ENCODE measurements at regions not wholly inside any gene's neighbourhood (a gene's known extent, or its start where the extent isn't known, plus 50 kb on each side); places are given as distances from the start of the nearest gene placed in this dataset.

GRCh38 chr3:6667354-6667753 is 193.6 kb upstream of the GRM7 start:
- Histone ChIP-seq H3K9ac (ENCODE audit: low read length) (no peak overlapping the region), H2AFZ (ENCODE audit: low read depth, low read length) (no peak overlapping the region), H3K36me3 (ENCODE audit: insufficient read depth, low read length) (no peaks in the 10 kb centered on the region), H3K4me3 (ENCODE audit: low read length) (no peak overlapping the region), H4K20me1 (ENCODE audit: insufficient read depth) (no peaks in the 10 kb centered on the region), H3K9me3 (ENCODE audit: low read length) (peaks cover 3% of the 10 kb centered on the region), H3K27ac (ENCODE audit: low read length) (no peak overlapping the region), H3K79me2 (replicated peaks; ENCODE audit: insufficient read depth, low read length) (no peaks in the 10 kb centered on the region), H3K4me2 (ENCODE audit: low read length) (no peak overlapping the region), H3K9me2 (ENCODE audit: insufficient read depth, low read length) (no peaks in the 10 kb centered on the region), H3F3A (ENCODE audit: insufficient read depth, low read length, poor library complexity, severe bottlenecking) (no peaks in the 10 kb centered on the region), H3K27me3 (ENCODE audit: insufficient read depth, low read depth, low read length) (no peaks in the 10 kb centered on the region)
- TF ChIP-seq MXI1 (conservative IDR thresholded peaks at IDR 0.05; ENCODE audit: poor library complexity, severe bottlenecking) (no peak), SMC3 (conservative IDR thresholded peaks at IDR 0.05; ENCODE audit: poor library complexity) (no peak), REST (IDR thresholded peaks at IDR 0.05; ENCODE audit: borderline replicate concordance) (no peak), EP300 (conservative IDR thresholded peaks at IDR 0.05; ENCODE audit: poor library complexity, severe bottlenecking) (no peak), RAD21 (conservative IDR thresholded peaks at IDR 0.05) (no peak), EZH2 (IDR thresholded peaks at IDR 0.05; ENCODE audit: borderline replicate concordance, insufficient read depth, low read length, poor library complexity, severe bottlenecking) (no peak), CTCF (IDR thresholded peaks at IDR 0.05; ENCODE audit: poor library complexity, severe bottlenecking) (no peak), TAF1 (IDR thresholded peaks at IDR 0.05; ENCODE audit: low read depth) (no peak), POLR2AphosphoS5 (IDR thresholded peaks at IDR 0.05) (no peak)

GRCh38 chr3:6671363-6671762 is 189.6 kb upstream of the GRM7 start:
- TF ChIP-seq EP300 (conservative IDR thresholded peaks at IDR 0.05; ENCODE audit: poor library complexity, severe bottlenecking) (no peak), CTCF (IDR thresholded peaks at IDR 0.05; ENCODE audit: poor library complexity, severe bottlenecking) (no peak), POLR2AphosphoS5 (IDR thresholded peaks at IDR 0.05) (no peak), MXI1 (conservative IDR thresholded peaks at IDR 0.05; ENCODE audit: poor library complexity, severe bottlenecking) (no peak), TAF1 (IDR thresholded peaks at IDR 0.05; ENCODE audit: low read depth) (no peak), EZH2 (IDR thresholded peaks at IDR 0.05; ENCODE audit: borderline replicate concordance, insufficient read depth, low read length, poor library complexity, severe bottlenecking) (no peak)
- Histone ChIP-seq H3K27ac (ENCODE audit: low read length) (no peak overlapping the region), H3K9me3 (ENCODE audit: low read length) (peaks cover 3% of the 10 kb centered on the region), H3K79me2 (replicated peaks; ENCODE audit: insufficient read depth, low read length) (no peaks in the 10 kb centered on the region), H3K4me3 (ENCODE audit: low read length) (no peak overlapping the region), H3K27me3 (ENCODE audit: insufficient read depth, low read depth, low read length) (no peaks in the 10 kb centered on the region), H4K20me1 (ENCODE audit: insufficient read depth) (no peaks in the 10 kb centered on the region), H3K9me2 (ENCODE audit: insufficient read depth, low read length) (no peaks in the 10 kb centered on the region), H2AFZ (ENCODE audit: low read depth, low read length) (no peak overlapping the region), H3K36me3 (ENCODE audit: insufficient read depth, low read length) (no peaks in the 10 kb centered on the region), H3K4me2 (ENCODE audit: low read length) (no peak overlapping the region), H3F3A (ENCODE audit: insufficient read depth, low read length, poor library complexity, severe bottlenecking) (no peaks in the 10 kb centered on the region), H3K9ac (ENCODE audit: low read length) (no peak overlapping the region)
